GM19043 (cell line): ENCODE measurements at regions not wholly inside any gene's neighbourhood (a gene's known extent, or its start where the extent isn't known, plus 50 kb on each side); places are given as distances from the start of the nearest gene placed in this dataset.
"Not testable (repeated sequence)": the region's sequence is repeated elsewhere in the genome, so short reads cannot be mapped to it uniquely, and the experiment has no call there.

ENCODE experiments used
- ATAC-seq: cut with Tn5 transposase; IDR thresholded peaks from one replicate; pipeline ENCODE4 v1.9.1; 2021; ENCODE audit warnings: low read depth; ENCODE audit not compliant: unreplicated experiment

- no peak for ATAC-seq
Measured at GRCh38 chr7:152947686-152948085, 188.1 kb downstream of the ACTR3B start.

- ATAC-seq: no peak
Measured at GRCh38 chr7:152949253-152949652, 189.7 kb downstream of the ACTR3B start.

GRCh38 chr7:152949790-152950189 lies 190.2 kb downstream of the ACTR3B start:
- ATAC-seq: no peak

GRCh38 chr7:152956006-152956405 lies 196.5 kb downstream of the ACTR3B start:
- ATAC-seq: no peak

GRCh38 chr7:152959610-152960009 lies 200.1 kb downstream of the ACTR3B start:
- ATAC-seq: no peak

- ATAC-seq: not testable (repeated sequence)
Measured at GRCh38 chr7:152961796-152962195, 202.2 kb downstream of the ACTR3B start.

- no peak for ATAC-seq
Measured at GRCh38 chr7:152966189-152966588, 206.6 kb downstream of the ACTR3B start.

GRCh38 chr7:152967958-152968357 lies 208.4 kb downstream of the ACTR3B start:
- ATAC-seq: no peak

GRCh38 chr7:152968514-152968913 lies 209.0 kb downstream of the ACTR3B start:
- no peak for ATAC-seq

GRCh38 chr7:152969335-152969734 lies 209.8 kb downstream of the ACTR3B start:
- no peak for ATAC-seq

GRCh38 chr7:152969839-152970238 lies 210.3 kb downstream of the ACTR3B start:
- no peak for ATAC-seq

- no peak for ATAC-seq
Measured at GRCh38 chr7:152970481-152970880, 210.9 kb downstream of the ACTR3B start.

GRCh38 chr7:152974577-152974976 lies 215.0 kb downstream of the ACTR3B start:
- ATAC-seq: no peak

- no peak for ATAC-seq
Measured at GRCh38 chr7:152975076-152975475, 215.5 kb downstream of the ACTR3B start.

- no peak for ATAC-seq
Measured at GRCh38 chr7:152979376-152979775, 219.8 kb downstream of the ACTR3B start.

- ATAC-seq: no peak
Measured at GRCh38 chr7:152984421-152984820, 224.9 kb downstream of the ACTR3B start.

GRCh38 chr7:152986376-152986775 lies 226.8 kb downstream of the ACTR3B start:
- ATAC-seq: no peak

GRCh38 chr7:152987656-152988055 lies 228.1 kb downstream of the ACTR3B start:
- no peak for ATAC-seq

- no peak for ATAC-seq
Measured at GRCh38 chr7:152989889-152990380, 230.4 kb downstream of the ACTR3B start.

- no peak for ATAC-seq
Measured at GRCh38 chr7:152998420-152998819, 238.9 kb downstream of the ACTR3B start.

GRCh38 chr7:153002115-153002514 lies 242.6 kb downstream of the ACTR3B start:
- no peak for ATAC-seq

GRCh38 chr7:153002572-153002971 lies 243.0 kb downstream of the ACTR3B start:
- no peak for ATAC-seq

- ATAC-seq: no peak
Measured at GRCh38 chr7:153004341-153004740, 244.8 kb downstream of the ACTR3B start.
